Activated T-cell treated with anti-CD3 and anti-CD28 coated beads, Interleukin-2, amount 50 U/mL, for 72 hours (primary cell): ENCODE measurements at regions not wholly inside any gene's neighbourhood (a gene's known extent, or its start where the extent isn't known, plus 50 kb on each side); places are given as distances from the start of the nearest gene placed in this dataset.

Experiments used
- ATAC-seq, 2 donors: fragments of 150-1000 bp; cut with Tn5 transposase; replicated peaks in 1 of 2; 2 replicates each; pipeline ENCODE4 v1.10.0; 2021; ENCODE audit warnings: moderate library complexity in 2 of 2, mild to moderate bottlenecking in 1 of 2
- DNase-seq, 2 donors: peaks; one replicate each; pipeline ENCODE4 v3.0.0; 2021 to 2022; ENCODE audit warnings: mixed read lengths in 1 of 2
- H3K27ac Mint-ChIP-seq: one replicate; pipeline ENCODE4 v1.8.0; 2022; ENCODE audit warnings: mild to moderate bottlenecking, moderate library complexity, mixed read lengths
- H3K27me3 Mint-ChIP-seq: one replicate; pipeline ENCODE4 v1.8.0; 2022; ENCODE audit warnings: low read depth, mixed read lengths
- H3K36me3 Mint-ChIP-seq, 2 donors: one replicate each; pipeline ENCODE4 v1.8.0; 2022; ENCODE audit warnings: mixed read lengths in 2 of 2, mild to moderate bottlenecking in 1 of 2; ENCODE audit not compliant: insufficient read depth in 2 of 2
- H3K4me1 Mint-ChIP-seq: one replicate; pipeline ENCODE4 v1.8.0; 2022; ENCODE audit warnings: low read depth, mixed read lengths
- H3K4me3 Mint-ChIP-seq, 2 donors: one replicate each; pipeline ENCODE4 v1.8.0; 2022; ENCODE audit warnings: mild to moderate bottlenecking in 2 of 2, mixed read lengths in 2 of 2, moderate library complexity in 2 of 2
- H3K9me3 Mint-ChIP-seq, 2 donors: one replicate each; pipeline ENCODE4 v1.8.0; 2022; ENCODE audit warnings: mixed read lengths in 2 of 2

GRCh38 chr6:98452685-98453084 lies 381.7 kb upstream of the POU3F2 start:
- no peak overlapping the region for H3K4me3 Mint-ChIP-seq
- no peaks in the 10 kb centered on the region for H3K36me3 Mint-ChIP-seq
- peaks cover 2% of the 10 kb centered on the region in 2 donors for H3K9me3 Mint-ChIP-seq
- no peak overlapping the region for H3K27ac Mint-ChIP-seq
- no peaks in the 10 kb centered on the region for H3K27me3 Mint-ChIP-seq
- H3K4me1 Mint-ChIP-seq = no peaks in the 10 kb centered on the region
- ATAC-seq (no peak), DNase-seq (no peak)

- no peak for DNase-seq
- no peaks in the 10 kb centered on the region for H3K4me1 Mint-ChIP-seq
- H3K27ac Mint-ChIP-seq = no peak overlapping the region
- no peaks in the 10 kb centered on the region for H3K27me3 Mint-ChIP-seq
- no peaks in the 10 kb centered on the region for H3K36me3 Mint-ChIP-seq
- no peak for ATAC-seq
- no peak overlapping the region for H3K4me3 Mint-ChIP-seq
- peaks cover 2% of the 10 kb centered on the region in 2 donors for H3K9me3 Mint-ChIP-seq
Measured at GRCh38 chr6:98454809-98455322, 379.5 kb upstream of the POU3F2 start.

GRCh38 chr6:98458708-98459107 lies 375.7 kb upstream of the POU3F2 start:
- Mint-ChIP-seq H3K9me3 (no peaks in the 10 kb centered on the region), H3K27ac (no peak overlapping the region), H3K36me3 (no peaks in the 10 kb centered on the region), H3K4me1 (no peaks in the 10 kb centered on the region), H3K27me3 (no peaks in the 10 kb centered on the region), H3K4me3 (no peak overlapping the region)
- no peak for DNase-seq
- ATAC-seq = no peak

- Mint-ChIP-seq H3K27ac (no peak overlapping the region), H3K27me3 (no peaks in the 10 kb centered on the region), H3K4me1 (no peaks in the 10 kb centered on the region), H3K4me3 (no peak overlapping the region), H3K36me3 (no peaks in the 10 kb centered on the region), H3K9me3 (no peaks in the 10 kb centered on the region)
- no peak for ATAC-seq
- DNase-seq = no peak
Measured at GRCh38 chr6:98463038-98464000, 371.1 kb upstream of the POU3F2 start.

- DNase-seq = no peak
- H3K27ac Mint-ChIP-seq = no peak overlapping the region
Measured at GRCh38 chr6:98467091-98467490, 367.3 kb upstream of the POU3F2 start.

GRCh38 chr6:98467902-98468301 lies 366.5 kb upstream of the POU3F2 start:
- H3K27ac Mint-ChIP-seq = no peak overlapping the region
- no peak overlapping the region for H3K4me3 Mint-ChIP-seq
- peaks cover 7 to 12% of the 10 kb centered on the region in 2 donors for H3K9me3 Mint-ChIP-seq
- peaks cover 0 to 3% of the 10 kb centered on the region in 2 donors for H3K36me3 Mint-ChIP-seq
- H3K27me3 Mint-ChIP-seq = no peaks in the 10 kb centered on the region
- ATAC-seq = no peak
- H3K4me1 Mint-ChIP-seq = no peaks in the 10 kb centered on the region
- no peak for DNase-seq

More at GRCh38 chr6:98467091-98467490, 367.3 kb upstream of the POU3F2 start:
- H3K36me3 Mint-ChIP-seq = peaks cover 0 to 3% of the 10 kb centered on the region in 2 donors
- H3K4me3 Mint-ChIP-seq = no peak overlapping the region
- no peaks in the 10 kb centered on the region for H3K27me3 Mint-ChIP-seq
- H3K4me1 Mint-ChIP-seq = no peaks in the 10 kb centered on the region
- no peak for ATAC-seq
- peaks cover 3 to 10% of the 10 kb centered on the region in 2 donors for H3K9me3 Mint-ChIP-seq

- H3K4me1 Mint-ChIP-seq = no peaks in the 10 kb centered on the region
Measured at GRCh38 chr6:98469141-98469540, 365.2 kb upstream of the POU3F2 start.

GRCh38 chr6:98470821-98471220 lies 363.6 kb upstream of the POU3F2 start:
- Mint-ChIP-seq H3K36me3 (peaks cover 0 to 3% of the 10 kb centered on the region in 2 donors), H3K27ac (no peak overlapping the region), H3K9me3 (peaks cover 7 to 12% of the 10 kb centered on the region in 2 donors), H3K27me3 (no peaks in the 10 kb centered on the region), H3K4me3 (no peak overlapping the region), H3K4me1 (no peaks in the 10 kb centered on the region)
- ATAC-seq = no peak
- no peak for DNase-seq

More at GRCh38 chr6:98469141-98469540, 365.2 kb upstream of the POU3F2 start:
- ATAC-seq = no peak
- H3K4me3 Mint-ChIP-seq = no peak overlapping the region
- no peaks in the 10 kb centered on the region for H3K27me3 Mint-ChIP-seq
- H3K27ac Mint-ChIP-seq = no peak overlapping the region
- peaks cover 7 to 12% of the 10 kb centered on the region in 2 donors for H3K9me3 Mint-ChIP-seq
- no peak for DNase-seq
- peaks cover 0 to 3% of the 10 kb centered on the region in 2 donors for H3K36me3 Mint-ChIP-seq

GRCh38 chr6:98471444-98471843 lies 362.9 kb upstream of the POU3F2 start:
- Mint-ChIP-seq H3K9me3 (peaks cover 7 to 12% of the 10 kb centered on the region in 2 donors), H3K4me1 (no peaks in the 10 kb centered on the region), H3K4me3 (no peak overlapping the region), H3K27ac (no peak overlapping the region), H3K36me3 (peaks cover 0 to 3% of the 10 kb centered on the region in 2 donors), H3K27me3 (no peaks in the 10 kb centered on the region)
- ATAC-seq (no peak), DNase-seq (no peak)

GRCh38 chr6:98477231-98477630 lies 357.1 kb upstream of the POU3F2 start:
- no peak overlapping the region for H3K4me3 Mint-ChIP-seq
- no peaks in the 10 kb centered on the region for H3K4me1 Mint-ChIP-seq
- no peak for DNase-seq
- no peak for ATAC-seq
- no peak overlapping the region for H3K27ac Mint-ChIP-seq
- no peaks in the 10 kb centered on the region for H3K36me3 Mint-ChIP-seq
- no peaks in the 10 kb centered on the region for H3K27me3 Mint-ChIP-seq
- H3K9me3 Mint-ChIP-seq = peaks cover 7 to 9% of the 10 kb centered on the region in 2 donors

- ATAC-seq = no peak
- H3K4me1 Mint-ChIP-seq = no peaks in the 10 kb centered on the region
Measured at GRCh38 chr6:98484696-98485095, 349.7 kb upstream of the POU3F2 start.

GRCh38 chr6:98485593-98485992 lies 348.8 kb upstream of the POU3F2 start:
- no peak for DNase-seq
- H3K9me3 Mint-ChIP-seq = no peaks in the 10 kb centered on the region
- no peak for ATAC-seq
- no peaks in the 10 kb centered on the region for H3K36me3 Mint-ChIP-seq
- no peak overlapping the region for H3K27ac Mint-ChIP-seq
- no peaks in the 10 kb centered on the region for H3K4me1 Mint-ChIP-seq
- no peak overlapping the region for H3K4me3 Mint-ChIP-seq
- H3K27me3 Mint-ChIP-seq = no peaks in the 10 kb centered on the region

More at GRCh38 chr6:98484696-98485095, 349.7 kb upstream of the POU3F2 start:
- Mint-ChIP-seq H3K27ac (no peak overlapping the region), H3K27me3 (no peaks in the 10 kb centered on the region), H3K36me3 (no peaks in the 10 kb centered on the region), H3K4me3 (no peak overlapping the region), H3K9me3 (peaks cover 3 to 6% of the 10 kb centered on the region in 2 donors)
- no peak for DNase-seq

- DNase-seq (no peak), ATAC-seq (no peak)
Measured at GRCh38 chr6:98486057-98486456, 348.3 kb upstream of the POU3F2 start.

More at GRCh38 chr6:98486057-98486456, 348.3 kb upstream of the POU3F2 start:
- no peak overlapping the region for H3K4me3 Mint-ChIP-seq
- no peaks in the 10 kb centered on the region for H3K4me1 Mint-ChIP-seq
- H3K27me3 Mint-ChIP-seq = no peaks in the 10 kb centered on the region
- no peak overlapping the region for H3K27ac Mint-ChIP-seq
- H3K36me3 Mint-ChIP-seq = no peaks in the 10 kb centered on the region
- no peaks in the 10 kb centered on the region for H3K9me3 Mint-ChIP-seq
